ENCODE measurements at regions not wholly inside any gene's neighbourhood (a gene's known extent, or its start where the extent isn't known, plus 50 kb on each side); places are given as distances from the start of the nearest gene placed in this dataset.

GRCh38 chr10:129174232-129175014 lies 292.6 kb upstream of the MGMT start:
- TF ChIP-seq EZH2 (IDR thresholded peaks at IDR 0.05) (no peak), EZH2phosphoT487 (IDR thresholded peaks at IDR 0.05) (no peak), CTCF (IDR thresholded peaks at IDR 0.05) (no peak)
- no peak overlapping the region for H3K9ac ChIP-seq
- H3K4me2 ChIP-seq = no peak overlapping the region
- no peaks in the 10 kb centered on the region for H3K36me3 Mint-ChIP-seq
- H3K4me1 ChIP-seq = peaks cover 6% of the 10 kb centered on the region
- no peak for DNase-seq (ENCODE audit: low spot score)
- peaks cover 4% of the 10 kb centered on the region for H3K4me1 Mint-ChIP-seq
- H3K79me2 ChIP-seq (ENCODE audit: low read depth) = no peaks in the 10 kb centered on the region
- no peaks in the 10 kb centered on the region for H3K9me3 ChIP-seq (ENCODE audit: low read depth)
- H4K20me1 ChIP-seq (ENCODE audit: low read depth) = no peaks in the 10 kb centered on the region
- no peaks in the 10 kb centered on the region for H3F3A ChIP-seq (ENCODE audit: low read depth)
- H3K27me3 Mint-ChIP-seq (ENCODE audit: insufficient read depth, low read depth) = peaks cover 8% of the 10 kb centered on the region
- H3K27me3 ChIP-seq = no peaks in the 10 kb centered on the region
- no peak overlapping the region for H3K4me3 Mint-ChIP-seq
- H3K9me3 Mint-ChIP-seq = no peaks in the 10 kb centered on the region
- H2AFZ ChIP-seq (replicated peaks) = no peak overlapping the region
- no peak overlapping the region for H3K27ac ChIP-seq
- H3K27ac Mint-ChIP-seq = no peak overlapping the region
- no peak overlapping the region for H3K4me3 ChIP-seq
- no peaks in the 10 kb centered on the region for H3K36me3 ChIP-seq

GRCh38 chr10:129179245-129179971 lies 287.6 kb upstream of the MGMT start:
- TF ChIP-seq EZH2 (IDR thresholded peaks at IDR 0.05) (no peak), CTCF (IDR thresholded peaks at IDR 0.05) (no peak), EZH2phosphoT487 (IDR thresholded peaks at IDR 0.05) (no peak)
- H3K27me3 Mint-ChIP-seq (ENCODE audit: insufficient read depth, low read depth) = peaks cover 15% of the 10 kb centered on the region
- H3K27ac ChIP-seq = no peak overlapping the region

GRCh38 chr10:129179972-129180678 lies 286.9 kb upstream of the MGMT start:
- no peaks in the 10 kb centered on the region for H4K20me1 ChIP-seq (ENCODE audit: low read depth)
- no peak for DNase-seq (ENCODE audit: low spot score)
- no peak overlapping the region for H3K4me3 Mint-ChIP-seq
- H2AFZ ChIP-seq (replicated peaks) = no peak overlapping the region
- no peak overlapping the region for H3K4me2 ChIP-seq
- no peaks in the 10 kb centered on the region for H3F3A ChIP-seq (ENCODE audit: low read depth)
- no peaks in the 10 kb centered on the region for H3K36me3 ChIP-seq
- H3K9ac ChIP-seq = no peak overlapping the region
- no peaks in the 10 kb centered on the region for H3K79me2 ChIP-seq (ENCODE audit: low read depth)
- H3K27me3 Mint-ChIP-seq (ENCODE audit: insufficient read depth, low read depth) = peaks cover 13% of the 10 kb centered on the region
- H3K4me3 ChIP-seq = no peak overlapping the region
- H3K27ac Mint-ChIP-seq = no peak overlapping the region
- no peak overlapping the region for H3K27ac ChIP-seq
- H3K36me3 Mint-ChIP-seq = no peaks in the 10 kb centered on the region
- H3K9me3 Mint-ChIP-seq = no peaks in the 10 kb centered on the region
- no peaks in the 10 kb centered on the region for H3K27me3 ChIP-seq
- TF ChIP-seq EZH2phosphoT487 (IDR thresholded peaks at IDR 0.05) (no peak), EZH2 (IDR thresholded peaks at IDR 0.05) (no peak), CTCF (IDR thresholded peaks at IDR 0.05) (no peak)
- H3K4me1 Mint-ChIP-seq = no peaks in the 10 kb centered on the region
- no peaks in the 10 kb centered on the region for H3K9me3 ChIP-seq (ENCODE audit: low read depth)
- no peaks in the 10 kb centered on the region for H3K4me1 ChIP-seq

More at GRCh38 chr10:129179245-129179971, 287.6 kb upstream of the MGMT start:
- no peaks in the 10 kb centered on the region for H3K79me2 ChIP-seq (ENCODE audit: low read depth)
- H3K4me2 ChIP-seq = no peak overlapping the region
- Mint-ChIP-seq H3K27ac (no peak overlapping the region), H3K4me1 (no peaks in the 10 kb centered on the region), H3K4me3 (no peak overlapping the region), H3K9me3 (no peaks in the 10 kb centered on the region), H3K36me3 (no peaks in the 10 kb centered on the region)
- H3F3A ChIP-seq (ENCODE audit: low read depth) = no peaks in the 10 kb centered on the region
- H2AFZ ChIP-seq (replicated peaks) = no peak overlapping the region
- no peaks in the 10 kb centered on the region for H3K36me3 ChIP-seq
- no peaks in the 10 kb centered on the region for H3K9me3 ChIP-seq (ENCODE audit: low read depth)
- H3K4me1 ChIP-seq = peaks cover 3% of the 10 kb centered on the region
- H3K27me3 ChIP-seq = no peaks in the 10 kb centered on the region
- H3K4me3 ChIP-seq = no peak overlapping the region
- DNase-seq (ENCODE audit: low spot score) = no peak
- H3K9ac ChIP-seq = no peak overlapping the region
- H4K20me1 ChIP-seq (ENCODE audit: low read depth) = no peaks in the 10 kb centered on the region
